ENCODE measurements at regions not wholly inside any gene's neighbourhood (a gene's known extent, or its start where the extent isn't known, plus 50 kb on each side); places are given as distances from the start of the nearest gene placed in this dataset.

GRCh38 chr11:119991669-119992068, 146.2 kb downstream of the TRIM29 start:
- no peaks in the 10 kb centered on the region for H3K27me3 ChIP-seq (ENCODE audit: control insufficient read depth in 3 of 3, insufficient read depth in 3 of 3, low read length in 2 of 3)

GRCh38 chr11:119991022-119991404, 146.9 kb downstream of the TRIM29 start:
- DNase-seq = no peak
- Histone ChIP-seq H3K4me1 (ENCODE audit: control insufficient read depth in 5 of 5, insufficient read depth in 5 of 5, low read length in 5 of 5) (peaks cover 0 to 9% (median 0%) of the 10 kb centered on the region in 5 donors), H3K27me3 (ENCODE audit: control insufficient read depth in 3 of 3, insufficient read depth in 3 of 3, low read length in 2 of 3) (no peaks in the 10 kb centered on the region), H3K36me3 (ENCODE audit: control insufficient read depth in 4 of 4, insufficient read depth in 4 of 4, low read length in 4 of 4) (no peaks in the 10 kb centered on the region), H3K27ac (ENCODE audit: low read depth in 1 of 2, low read length in 1 of 2) (no peak overlapping the region), H3K9ac (ENCODE audit: insufficient read depth in 1 of 2, low read length in 2 of 2) (no peak overlapping the region), H3K4me3 (no peak overlapping the region), H3K9me3 (ENCODE audit: control insufficient read depth in 4 of 4, insufficient read depth in 3 of 4, low read length in 3 of 4) (peaks cover 0 to 3% (median 0%) of the 10 kb centered on the region in 4 donors)
- 84 to 91% methylated on average over 4 of the region's 4 CpGs for WGBS, 2 donors
- TF ChIP-seq CTCF (IDR thresholded peaks at IDR 0.05; ENCODE audit: control extremely low read depth, extremely low read depth) = no peak
- no peak for ATAC-seq (ENCODE audit: insufficient read depth, low FRiP score)

More at GRCh38 chr11:119991669-119992068, 146.2 kb downstream of the TRIM29 start:
- no peaks in the 10 kb centered on the region for H3K36me3 ChIP-seq (ENCODE audit: control insufficient read depth in 4 of 4, insufficient read depth in 4 of 4, low read length in 4 of 4)
- no peak overlapping the region for H3K27ac ChIP-seq (ENCODE audit: low read depth in 1 of 2, low read length in 1 of 2)
- ATAC-seq (ENCODE audit: insufficient read depth, low FRiP score) (no peak), DNase-seq (no peak)
- TF ChIP-seq CTCF (IDR thresholded peaks at IDR 0.05; ENCODE audit: control extremely low read depth, extremely low read depth) = no peak
- H3K9ac ChIP-seq (ENCODE audit: insufficient read depth in 1 of 2, low read length in 2 of 2) = no peak overlapping the region
- peaks cover 0 to 3% (median 0%) of the 10 kb centered on the region in 4 donors for H3K9me3 ChIP-seq (ENCODE audit: control insufficient read depth in 4 of 4, insufficient read depth in 3 of 4, low read length in 3 of 4)
- no peak overlapping the region for H3K4me3 ChIP-seq
- peaks cover 0 to 9% (median 0%) of the 10 kb centered on the region in 5 donors for H3K4me1 ChIP-seq (ENCODE audit: control insufficient read depth in 5 of 5, insufficient read depth in 5 of 5, low read length in 5 of 5)
- WGBS, 2 donors = 75% methylated on average over 3 of the region's 3 CpGs

- DNase-seq (peak; percentile 30 to 57 (median 37)), ATAC-seq (ENCODE audit: insufficient read depth, low FRiP score) (no peak)
These were observed 147.4 kb downstream of the TRIM29 start for GRCh38 chr11:119990309-119991021.

More at GRCh38 chr11:119990309-119991021, 147.4 kb downstream of the TRIM29 start:
- 62 to 75% methylated on average over 6 of the region's 6 CpGs for WGBS, 2 donors
- TF ChIP-seq CTCF (IDR thresholded peaks at IDR 0.05; ENCODE audit: control extremely low read depth, extremely low read depth) = no peak
- peaks cover 0 to 9% (median 0%) of the 10 kb centered on the region in 5 donors for H3K4me1 ChIP-seq (ENCODE audit: control insufficient read depth in 5 of 5, insufficient read depth in 5 of 5, low read length in 5 of 5)
- H3K9me3 ChIP-seq (ENCODE audit: control insufficient read depth in 4 of 4, insufficient read depth in 3 of 4, low read length in 3 of 4) = peaks cover 0 to 3% (median 0%) of the 10 kb centered on the region in 4 donors
- no peak overlapping the region for H3K4me3 ChIP-seq
- H3K27me3 ChIP-seq (ENCODE audit: control insufficient read depth in 3 of 3, insufficient read depth in 3 of 3, low read length in 2 of 3) = no peaks in the 10 kb centered on the region
- H3K36me3 ChIP-seq (ENCODE audit: control insufficient read depth in 4 of 4, insufficient read depth in 4 of 4, low read length in 4 of 4) = no peaks in the 10 kb centered on the region
- H3K9ac ChIP-seq (ENCODE audit: insufficient read depth in 1 of 2, low read length in 2 of 2) = no peak overlapping the region
- H3K27ac ChIP-seq (ENCODE audit: low read depth in 1 of 2, low read length in 1 of 2) = no peak overlapping the region

Measured in lung (tissue), 11 donors.